ENCODE measurements at regions not wholly inside any gene's neighbourhood (a gene's known extent, or its start where the extent isn't known, plus 50 kb on each side); places are given as distances from the start of the nearest gene placed in this dataset.
A peak's percentile ranks its signal among the peaks of the same experiment; 100 is the strongest.
"Not testable (repeated sequence)": the region's sequence is repeated elsewhere in the genome, so short reads cannot be mapped to it uniquely, and the experiment has no call there.

- no peak for DNase-seq (ENCODE audit: low spot score)
Measured at GRCh38 chr6:27582928-27583725, 110.2 kb upstream of the ZNF184 start.

GRCh38 chr6:27579973-27580372, 107.1 kb upstream of the ZNF184 start:
- DNase-seq (ENCODE audit: low spot score): no peak

GRCh38 chr6:27577922-27578321, 105.0 kb upstream of the ZNF184 start:
- DNase-seq (ENCODE audit: low spot score): no peak

GRCh38 chr6:27575594-27576361, 102.9 kb upstream of the ZNF184 start:
- DNase-seq (ENCODE audit: low spot score): no peak

- DNase-seq (ENCODE audit: low spot score): no peak
Measured at GRCh38 chr6:27568226-27568897, 95.5 kb upstream of the ZNF184 start.

GRCh38 chr6:27565839-27566779, 93.2 kb upstream of the ZNF184 start:
- DNase-seq (ENCODE audit: low spot score): no peak

- no peak for DNase-seq (ENCODE audit: low spot score)
Measured at GRCh38 chr6:27562027-27562410, 89.1 kb upstream of the ZNF184 start.

GRCh38 chr6:27558028-27558724, 85.3 kb upstream of the ZNF184 start:
- no peak for DNase-seq (ENCODE audit: low spot score)

- DNase-seq (ENCODE audit: low spot score): no peak
Measured at GRCh38 chr6:27556406-27556805, 83.5 kb upstream of the ZNF184 start.

- peak; percentile 4 for DNase-seq (ENCODE audit: low spot score)
Measured at GRCh38 chr6:27553123-27553904, 80.4 kb upstream of the ZNF184 start.

GRCh38 chr6:27551607-27552006, 78.7 kb upstream of the ZNF184 start:
- DNase-seq (ENCODE audit: low spot score): no peak

GRCh38 chr6:27550692-27551091, 77.8 kb upstream of the ZNF184 start:
- no peak for DNase-seq (ENCODE audit: low spot score)

GRCh38 chr6:27549241-27549598, 76.3 kb upstream of the ZNF184 start:
- not testable (repeated sequence) for DNase-seq (ENCODE audit: low spot score)

- DNase-seq (ENCODE audit: low spot score): peak; percentile 9
Measured at GRCh38 chr6:27547157-27548075, 74.5 kb upstream of the ZNF184 start.

GRCh38 chr6:27546522-27546921, 73.6 kb upstream of the ZNF184 start:
- no peak for DNase-seq (ENCODE audit: low spot score)

GRCh38 chr6:27545271-27546046, 72.6 kb upstream of the ZNF184 start:
- no peak for DNase-seq (ENCODE audit: low spot score)

- DNase-seq (ENCODE audit: low spot score): no peak
Measured at GRCh38 chr6:27544612-27545260, 71.8 kb upstream of the ZNF184 start.

- not testable (repeated sequence) for DNase-seq (ENCODE audit: low spot score)
Measured at GRCh38 chr6:27544135-27544534, 71.2 kb upstream of the ZNF184 start.

All from hematopoietic multipotent progenitor cell treated with erythropoietin and hydrocortisone succinate and interleukin-3 and kit ligand, for 15 days (in vitro differentiated cells).